NCI-H524 treated with DMSO at 0.1 percent for 48 hours (cell line): ENCODE measurements at regions not wholly inside any gene's neighbourhood (a gene's known extent, or its start where the extent isn't known, plus 50 kb on each side); places are given as distances from the start of the nearest gene placed in this dataset.
A peak's percentile ranks its signal among the peaks of the same experiment; 100 is the strongest.
"Not testable (repeated sequence)": the region's sequence is repeated elsewhere in the genome, so short reads cannot be mapped to it uniquely, and the experiment has no call there.

Source experiments
- DNase-seq: peaks from one replicate; lab custom pipeline; 2025; lab: John Stamatoyannopoulos, UW

DNA sequence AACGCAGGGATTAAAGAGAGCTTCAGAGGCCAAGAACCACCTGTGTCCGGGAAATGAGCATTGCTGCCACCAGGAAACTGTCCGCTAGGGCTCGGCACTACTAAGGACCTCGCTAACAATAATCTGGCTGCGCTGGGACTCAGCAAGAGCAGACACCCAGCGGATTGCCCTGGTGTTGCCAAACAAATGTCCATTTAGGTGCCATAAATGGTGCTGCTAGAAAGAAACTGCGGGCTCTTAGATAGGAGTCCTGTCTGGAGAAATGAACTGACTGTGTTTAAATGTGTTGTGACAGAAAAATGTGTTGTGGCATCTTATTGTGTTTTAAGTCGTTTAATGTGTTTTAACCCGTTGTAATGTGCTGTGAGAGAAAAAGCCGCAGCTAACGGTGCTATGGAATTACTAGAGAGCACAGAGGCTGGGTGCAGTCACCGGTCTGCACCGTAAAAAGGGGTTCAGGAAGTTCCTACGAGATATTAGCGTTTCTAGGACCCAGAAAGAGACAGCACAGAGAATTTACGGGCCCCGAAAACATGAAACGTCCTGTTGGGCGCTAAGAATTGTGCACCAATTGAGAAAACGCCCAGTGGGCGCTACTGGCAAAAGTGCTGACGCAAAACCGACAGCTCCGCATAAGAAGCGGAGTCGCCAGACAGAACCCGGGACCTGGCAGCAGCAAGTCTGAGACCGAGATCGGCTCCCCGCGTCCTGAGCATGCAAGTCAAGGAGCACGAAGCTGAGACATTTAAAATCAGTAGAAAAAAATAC lies 90.6 kb downstream of the ANXA2R start:
- peak; percentile 44 for DNase-seq

- DNase-seq = no peak
Measured at GRCh38 chr5:42948961-42949347, 91.2 kb downstream of the ANXA2R start.

- DNase-seq = no peak
Measured at GRCh38 chr5:42944989-42945388, 95.1 kb downstream of the ANXA2R start.

DNA sequence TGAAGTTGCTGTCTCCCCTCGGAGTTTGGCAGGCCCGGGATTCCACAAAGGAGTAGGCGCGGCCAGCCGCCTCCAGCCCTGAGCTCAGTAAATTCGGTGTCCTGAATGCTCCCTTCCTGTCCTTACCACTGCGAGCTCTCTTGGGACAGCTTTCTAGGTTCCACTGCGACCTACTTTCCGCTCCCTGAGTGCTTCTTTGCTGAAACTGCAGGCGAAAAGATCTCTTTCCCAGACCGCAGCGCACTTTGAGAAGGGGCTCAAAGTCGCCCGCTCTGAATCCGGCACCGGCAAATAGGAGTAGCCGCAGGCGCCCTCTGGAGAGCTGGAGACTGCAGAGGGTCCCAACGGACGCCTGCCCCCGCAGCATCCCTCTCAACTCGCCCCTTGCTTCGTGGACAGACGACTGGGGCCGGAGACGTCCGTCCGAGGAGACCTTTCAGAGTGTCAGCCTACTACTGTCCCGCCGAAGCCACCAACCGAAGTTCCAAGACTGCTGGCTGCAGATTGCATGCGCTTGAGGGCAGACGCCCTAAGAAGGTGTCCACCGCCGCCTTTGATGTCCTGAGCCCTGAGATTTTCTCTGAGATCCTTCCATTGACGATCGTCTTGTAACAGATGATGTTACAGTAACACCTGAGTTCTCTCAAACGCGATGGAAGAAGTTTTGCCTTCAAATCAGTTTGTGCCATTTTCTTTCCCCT lies 96.0 kb downstream of the ANXA2R start:
- DNase-seq = no peak

DNA sequence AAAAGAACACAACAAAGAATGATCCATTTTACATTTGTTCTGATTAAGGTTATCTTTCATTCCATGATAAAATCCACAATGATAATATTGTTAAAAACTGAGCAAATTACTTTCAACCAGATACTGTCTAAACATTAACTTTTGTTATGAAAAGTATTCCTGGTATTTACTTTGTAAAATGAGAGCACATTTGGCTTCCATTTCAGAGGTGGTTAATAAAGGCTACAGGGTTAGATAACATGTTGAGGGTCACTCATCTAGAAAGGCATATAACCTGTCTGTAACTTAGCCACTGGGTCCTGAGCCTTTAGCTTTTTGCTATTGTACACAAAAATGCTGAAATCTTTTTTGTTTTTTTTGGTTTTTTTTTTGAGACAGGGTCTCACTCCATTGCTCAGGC lies 99.3 kb downstream of the ANXA2R start:
- DNase-seq = no peak

DNA sequence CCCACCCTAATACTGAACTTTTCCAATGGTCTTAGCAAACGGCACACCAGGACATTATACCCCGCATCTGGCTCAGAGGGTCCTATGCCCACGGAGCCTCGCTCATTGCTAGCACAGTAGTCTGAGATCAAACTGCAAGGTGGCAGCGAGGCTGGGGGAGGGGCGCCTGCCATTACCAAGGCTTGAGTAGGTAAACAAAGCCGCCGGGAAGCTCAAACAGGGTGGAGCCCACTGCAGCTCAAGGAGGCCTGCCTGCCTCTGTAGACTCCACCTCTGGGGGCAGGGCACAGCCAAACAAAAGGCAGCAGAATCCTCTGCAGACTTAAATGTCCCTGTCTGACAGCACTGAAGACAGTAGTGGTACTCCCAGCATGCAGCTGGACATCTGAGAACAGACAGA lies 108.1 kb downstream of the ANXA2R start:
- not testable (repeated sequence) for DNase-seq

GRCh38 chr5:42931451-42931850 lies 108.7 kb downstream of the ANXA2R start:
- not testable (repeated sequence) for DNase-seq

GRCh38 chr5:42930934-42931333 lies 109.2 kb downstream of the ANXA2R start:
- no peak for DNase-seq

- no peak for DNase-seq
Measured at GRCh38 chr5:42929871-42930270, 110.2 kb downstream of the ANXA2R start.

- DNase-seq = no peak
Measured at GRCh38 chr5:42927730-42928129, 112.4 kb downstream of the ANXA2R start.

DNA sequence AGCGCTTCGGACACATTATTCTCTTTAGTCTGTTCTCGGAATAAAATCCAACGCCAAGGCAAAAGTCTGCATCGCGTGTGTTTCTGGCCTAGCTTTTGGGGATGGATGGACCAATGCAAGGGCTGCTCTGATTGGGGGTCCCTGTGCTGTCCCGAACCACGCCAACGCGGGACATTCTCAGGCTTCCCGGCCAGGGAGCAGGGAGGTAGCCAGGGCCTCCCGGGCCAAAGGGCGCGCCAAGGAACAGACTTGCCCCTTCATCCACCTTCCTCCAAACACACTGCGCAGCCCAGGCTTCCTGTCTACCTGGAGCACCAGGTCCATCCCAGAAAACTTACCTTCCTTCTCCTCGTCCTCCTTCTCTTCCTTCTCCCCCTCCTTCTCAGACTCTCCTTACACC lies 113.0 kb upstream of the SELENOP start:
- DNase-seq = no peak

DNA sequence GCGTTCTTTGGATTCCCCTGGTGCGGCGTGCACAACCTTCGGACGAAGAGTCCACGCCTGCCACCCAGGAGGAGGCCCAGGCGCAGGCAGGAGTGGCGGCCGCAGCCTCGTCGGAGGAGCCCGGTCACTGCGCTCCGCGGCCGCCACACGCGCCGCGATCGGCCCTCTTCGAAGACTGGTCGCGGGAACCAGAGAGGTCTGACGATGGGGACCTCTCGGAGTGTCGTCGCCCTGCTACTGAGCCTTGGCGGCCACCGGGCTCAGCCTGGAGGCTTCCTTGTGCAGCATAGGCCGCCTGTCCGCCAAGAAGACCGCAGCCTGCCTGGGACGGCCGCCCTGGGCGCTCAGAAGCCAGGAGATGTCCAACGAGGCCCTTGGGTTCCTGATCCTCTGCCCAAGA lies 112.5 kb upstream of the SELENOP start:
- DNase-seq = no peak

DNA sequence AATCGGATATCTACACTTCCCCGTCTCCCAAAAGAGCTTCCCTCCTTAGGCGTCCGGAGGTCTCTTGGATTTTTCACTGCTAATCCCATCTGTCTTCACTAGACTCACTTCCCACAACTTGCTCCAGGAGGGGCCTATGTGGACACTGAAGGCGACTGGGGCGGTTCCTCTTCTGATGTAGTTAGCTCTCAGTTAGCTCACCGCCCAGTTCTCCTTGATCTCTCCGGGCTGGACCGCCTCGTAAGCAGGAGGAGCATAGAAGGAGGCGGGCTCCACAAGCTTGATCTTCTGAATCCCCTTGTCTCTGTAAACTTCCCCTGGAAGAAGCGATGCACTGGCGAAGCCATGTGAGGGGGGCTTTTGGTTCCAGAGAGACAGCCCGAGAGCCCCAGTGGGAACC lies 112.0 kb upstream of the SELENOP start:
- no peak for DNase-seq

DNA sequence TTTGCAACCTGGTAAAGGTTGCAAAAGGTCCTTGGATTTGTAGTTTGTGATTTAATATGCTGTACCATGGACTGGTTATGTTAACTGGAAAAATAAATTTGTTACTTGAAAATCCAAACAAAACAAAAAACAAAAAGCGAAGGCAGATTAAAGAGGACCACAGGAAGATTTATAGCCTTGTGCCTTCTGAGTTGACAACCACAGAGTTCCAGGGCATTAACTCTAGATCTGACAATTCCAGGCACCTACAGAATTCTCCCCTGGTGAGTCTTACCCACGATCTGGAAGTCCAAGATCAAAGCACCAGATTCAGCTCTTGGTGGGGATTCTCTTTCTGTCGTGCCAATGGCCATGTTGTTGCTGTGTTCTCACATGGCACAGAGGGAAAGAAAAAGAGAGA lies 107.9 kb upstream of the SELENOP start:
- no peak for DNase-seq

DNA sequence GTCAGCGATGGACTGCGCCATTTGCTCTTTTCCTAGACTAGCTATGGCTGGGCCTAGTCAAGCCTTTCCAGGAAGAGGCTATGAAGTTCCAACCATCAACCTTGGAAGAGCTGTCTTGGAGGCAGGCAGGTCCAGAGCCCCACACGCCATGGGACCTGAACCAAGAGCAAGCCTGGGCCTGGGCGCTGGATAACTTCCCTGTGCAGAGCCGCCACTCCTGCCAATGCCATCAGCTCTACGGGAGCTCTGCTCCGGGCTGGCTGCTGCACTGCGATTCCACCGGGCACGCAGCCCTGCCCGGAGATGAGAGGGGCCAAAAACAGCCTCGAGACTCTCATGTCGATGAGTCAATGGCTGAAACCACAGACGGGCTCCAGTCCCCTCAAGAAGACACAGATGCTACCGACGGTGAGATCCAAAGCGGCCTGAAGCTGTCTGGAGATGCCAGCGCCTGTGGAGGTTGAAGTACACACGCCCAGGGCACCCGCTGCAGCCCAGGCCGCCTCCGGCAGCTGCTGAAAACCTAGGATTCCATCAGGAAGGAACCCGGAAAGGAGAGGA lies 103.7 kb upstream of the SELENOP start:
- no peak for DNase-seq

GRCh38 chr5:42912184-42912798 lies 100.6 kb upstream of the SELENOP start:
- DNase-seq = no peak

GRCh38 chr5:42908509-42909488 lies 97.1 kb upstream of the SELENOP start:
- peak; percentile 76 for DNase-seq

DNA sequence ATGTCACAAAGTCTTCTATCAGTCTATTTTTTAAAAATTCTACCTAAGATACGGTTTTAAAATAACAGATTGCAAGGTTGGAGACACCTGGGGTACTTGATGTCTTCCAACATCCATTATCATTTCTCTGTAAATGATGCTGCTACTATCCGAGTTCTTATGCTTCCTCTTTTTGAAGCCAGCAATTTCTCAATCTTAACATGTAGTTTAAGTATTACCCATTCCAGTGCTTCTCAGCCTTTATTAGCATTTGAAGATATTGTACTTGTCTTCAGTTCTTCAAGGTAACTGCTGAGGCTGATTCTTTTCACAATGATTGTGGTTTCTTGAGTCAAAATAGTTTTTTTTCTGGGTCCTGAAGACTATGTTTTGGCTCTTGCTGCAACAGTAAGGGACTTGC lies 96.4 kb upstream of the SELENOP start:
- no peak for DNase-seq

DNA sequence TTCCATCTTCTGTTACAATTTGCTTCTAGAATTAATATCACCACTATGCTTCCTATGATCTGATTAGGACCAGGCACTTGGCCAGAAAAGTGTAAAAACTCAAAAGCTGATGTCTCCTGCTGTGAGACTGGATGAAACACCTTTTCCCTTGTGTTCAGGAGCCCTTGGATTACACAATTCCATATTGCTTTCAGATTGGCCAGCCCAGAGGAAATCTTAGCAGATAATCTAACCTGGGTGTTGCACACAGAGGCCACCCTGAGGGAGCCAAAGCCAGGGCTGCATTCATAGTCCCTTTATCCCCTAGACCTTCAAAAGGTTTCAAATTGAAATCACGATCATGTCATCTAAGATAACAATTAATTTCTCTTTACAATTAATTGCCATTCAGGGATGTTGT lies 94.1 kb upstream of the SELENOP start:
- no peak for DNase-seq

GRCh38 chr5:42900734-42901133 lies 89.0 kb upstream of the SELENOP start:
- no peak for DNase-seq

- no peak for DNase-seq
Measured at GRCh38 chr5:42898760-42899159, 87.1 kb upstream of the SELENOP start.

GRCh38 chr5:42896523-42896922 lies 84.8 kb upstream of the SELENOP start:
- no peak for DNase-seq
